ENCODE measurements at regions not wholly inside any gene's neighbourhood (a gene's known extent, or its start where the extent isn't known, plus 50 kb on each side); places are given as distances from the start of the nearest gene placed in this dataset.

GRCh38 chr6:145313041-145313855 lies 422.1 kb downstream of the EPM2A start:
- Histone ChIP-seq H3K9me3 (ENCODE audit: control insufficient read depth, insufficient read depth, low read depth, low read length) (no peaks in the 10 kb centered on the region), H3K36me3 (ENCODE audit: control insufficient read depth, insufficient read depth, low read length) (no peaks in the 10 kb centered on the region), H3K4me1 (ENCODE audit: control insufficient read depth, insufficient read depth, low read length) (no peaks in the 10 kb centered on the region), H3K27ac (ENCODE audit: low read length) (no peak overlapping the region), H3K4me3 (ENCODE audit: low read depth in 2 of 2, low read length in 2 of 2) (no peak overlapping the region), H3K27me3 (ENCODE audit: control insufficient read depth, insufficient read depth, low read length) (no peaks in the 10 kb centered on the region)
- ChIA-PET CTCF (no interaction called here), POLR2A (no interaction called here)
- TF ChIP-seq TCF7L2 (IDR thresholded peaks at IDR 0.05; ENCODE audit: low read depth, low read length) (no peak), REST (IDR thresholded peaks at IDR 0.05; ENCODE audit: insufficient read depth in 1 of 2, low read depth in 2 of 2, low read length in 1 of 2) (no peak)
- in situ Hi-C loops (cut with HindIII; ENCODE audit: low pct_unique_long_range_greater_than_20kb, low sequenced_read_pairs) = no loop called here
- no peak for DNase-seq (ENCODE audit: low read depth, low spot score)
- ATAC-seq = no peak
- intact Hi-C loops (cut with micrococcal nuclease; ENCODE audit: unreplicated experiment) = no loop called here
- no TSS peak for BruUV-seq (replicated peaks)

DNA sequence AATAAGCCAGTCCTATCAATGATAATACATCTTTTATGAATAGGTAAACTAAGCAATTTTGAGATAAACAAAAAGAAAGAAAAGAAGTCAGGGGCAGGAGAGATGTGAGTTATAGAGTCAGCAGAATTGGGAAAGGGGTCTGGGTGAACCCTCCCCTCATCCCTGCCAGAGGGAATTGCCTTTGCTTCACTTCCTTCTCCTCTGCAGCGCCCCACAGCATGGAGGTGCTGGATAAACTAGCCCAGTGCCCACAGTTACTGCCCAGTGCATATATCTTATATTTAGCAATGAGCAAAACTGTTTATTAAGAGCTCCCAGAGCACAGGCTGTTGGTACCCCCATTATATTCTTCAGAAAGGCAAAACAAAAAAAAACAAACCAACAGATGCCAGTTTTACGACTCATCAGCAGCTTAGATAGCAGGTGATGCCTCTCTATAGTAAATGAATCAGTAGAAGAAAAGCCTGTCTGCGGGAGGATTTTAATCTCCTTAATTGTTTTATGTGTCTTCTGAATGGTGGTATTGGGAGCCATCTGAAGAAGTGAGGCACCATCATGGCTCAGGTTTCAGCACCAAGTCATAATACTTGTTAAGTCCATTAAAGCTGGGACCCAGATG lies 419.2 kb downstream of the EPM2A start:
- Histone ChIP-seq H3K9me3 (ENCODE audit: control insufficient read depth, insufficient read depth, low read depth, low read length) (no peaks in the 10 kb centered on the region), H3K4me1 (ENCODE audit: control insufficient read depth, insufficient read depth, low read length) (no peaks in the 10 kb centered on the region), H3K27ac (ENCODE audit: low read length) (no peak overlapping the region), H3K36me3 (ENCODE audit: control insufficient read depth, insufficient read depth, low read length) (no peaks in the 10 kb centered on the region), H3K27me3 (ENCODE audit: control insufficient read depth, insufficient read depth, low read length) (no peaks in the 10 kb centered on the region), H3K4me3 (ENCODE audit: low read depth in 2 of 2, low read length in 2 of 2) (no peak overlapping the region)
- BruUV-seq (replicated peaks) = no TSS peak
- in situ Hi-C loops (cut with HindIII; ENCODE audit: low pct_unique_long_range_greater_than_20kb, low sequenced_read_pairs) (no loop called here), intact Hi-C loops (cut with micrococcal nuclease; ENCODE audit: unreplicated experiment) (no loop called here)
- TF ChIP-seq TCF7L2 (IDR thresholded peaks at IDR 0.05; ENCODE audit: low read depth, low read length) (no peak), SIN3A (IDR thresholded peaks at IDR 0.05; ENCODE audit: borderline replicate concordance, insufficient read depth, low read depth, low read length) (no peak), REST (IDR thresholded peaks at IDR 0.05; ENCODE audit: insufficient read depth in 1 of 2, low read depth in 2 of 2, low read length in 1 of 2) (no peak), POLR2AphosphoS5 (IDR thresholded peaks at IDR 0.05; ENCODE audit: low read depth, low read length) (no peak)
- TF ChIP-seq, protein P1, sequence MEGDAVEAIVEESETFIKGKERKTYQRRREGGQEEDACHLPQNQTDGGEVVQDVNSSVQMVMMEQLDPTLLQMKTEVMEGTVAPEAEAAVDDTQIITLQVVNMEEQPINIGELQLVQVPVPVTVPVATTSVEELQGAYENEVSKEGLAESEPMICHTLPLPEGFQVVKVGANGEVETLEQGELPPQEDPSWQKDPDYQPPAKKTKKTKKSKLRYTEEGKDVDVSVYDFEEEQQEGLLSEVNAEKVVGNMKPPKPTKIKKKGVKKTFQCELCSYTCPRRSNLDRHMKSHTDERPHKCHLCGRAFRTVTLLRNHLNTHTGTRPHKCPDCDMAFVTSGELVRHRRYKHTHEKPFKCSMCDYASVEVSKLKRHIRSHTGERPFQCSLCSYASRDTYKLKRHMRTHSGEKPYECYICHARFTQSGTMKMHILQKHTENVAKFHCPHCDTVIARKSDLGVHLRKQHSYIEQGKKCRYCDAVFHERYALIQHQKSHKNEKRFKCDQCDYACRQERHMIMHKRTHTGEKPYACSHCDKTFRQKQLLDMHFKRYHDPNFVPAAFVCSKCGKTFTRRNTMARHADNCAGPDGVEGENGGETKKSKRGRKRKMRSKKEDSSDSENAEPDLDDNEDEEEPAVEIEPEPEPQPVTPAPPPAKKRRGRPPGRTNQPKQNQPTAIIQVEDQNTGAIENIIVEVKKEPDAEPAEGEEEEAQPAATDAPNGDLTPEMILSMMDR (IDR thresholded peaks at IDR 0.05) = no peak
- ATAC-seq (no peak), DNase-seq (ENCODE audit: low read depth, low spot score) (no peak)
- ChIA-PET POLR2A (no interaction called here), CTCF (no interaction called here)
